ENCODE measurements at regions not wholly inside any gene's neighbourhood (a gene's known extent, or its start where the extent isn't known, plus 50 kb on each side); places are given as distances from the start of the nearest gene placed in this dataset.

DNA sequence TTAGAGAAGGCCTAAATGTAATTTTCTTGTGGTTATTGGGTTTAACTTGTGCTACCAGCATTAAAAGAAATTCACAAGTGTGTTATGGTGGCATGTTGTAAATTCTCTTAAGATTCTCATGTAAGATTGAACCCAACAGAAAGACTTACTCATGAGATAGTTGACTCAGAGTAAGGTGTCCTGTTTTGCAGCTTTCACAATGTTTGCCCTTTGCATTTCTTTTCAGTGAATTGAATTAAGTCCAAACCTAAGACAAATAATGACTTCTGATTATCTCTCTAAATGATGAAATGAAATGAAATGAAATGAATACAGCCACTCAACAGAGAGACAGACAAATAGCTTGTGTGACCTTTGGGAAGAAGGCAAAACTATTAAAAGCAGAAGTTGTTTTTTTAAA is 1696.9 kb upstream of the WWC1 start:
- TF ChIP-seq, protein P1, sequence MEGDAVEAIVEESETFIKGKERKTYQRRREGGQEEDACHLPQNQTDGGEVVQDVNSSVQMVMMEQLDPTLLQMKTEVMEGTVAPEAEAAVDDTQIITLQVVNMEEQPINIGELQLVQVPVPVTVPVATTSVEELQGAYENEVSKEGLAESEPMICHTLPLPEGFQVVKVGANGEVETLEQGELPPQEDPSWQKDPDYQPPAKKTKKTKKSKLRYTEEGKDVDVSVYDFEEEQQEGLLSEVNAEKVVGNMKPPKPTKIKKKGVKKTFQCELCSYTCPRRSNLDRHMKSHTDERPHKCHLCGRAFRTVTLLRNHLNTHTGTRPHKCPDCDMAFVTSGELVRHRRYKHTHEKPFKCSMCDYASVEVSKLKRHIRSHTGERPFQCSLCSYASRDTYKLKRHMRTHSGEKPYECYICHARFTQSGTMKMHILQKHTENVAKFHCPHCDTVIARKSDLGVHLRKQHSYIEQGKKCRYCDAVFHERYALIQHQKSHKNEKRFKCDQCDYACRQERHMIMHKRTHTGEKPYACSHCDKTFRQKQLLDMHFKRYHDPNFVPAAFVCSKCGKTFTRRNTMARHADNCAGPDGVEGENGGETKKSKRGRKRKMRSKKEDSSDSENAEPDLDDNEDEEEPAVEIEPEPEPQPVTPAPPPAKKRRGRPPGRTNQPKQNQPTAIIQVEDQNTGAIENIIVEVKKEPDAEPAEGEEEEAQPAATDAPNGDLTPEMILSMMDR (IDR thresholded peaks at IDR 0.05; ENCODE audit: insufficient read depth, low read length, poor library complexity, severe bottlenecking), result no peak
- TF ChIP-seq EZH2phosphoT487 (conservative IDR thresholded peaks at IDR 0.05; ENCODE audit: low read length), result no peak

Measured in SU-DHL-6 (cell line).